PC-9 (cell line): ENCODE measurements at regions not wholly inside any gene's neighbourhood (a gene's known extent, or its start where the extent isn't known, plus 50 kb on each side); places are given as distances from the start of the nearest gene placed in this dataset.

Source experiments
- EZH2 ChIP-seq: fragments of 200-600 bp; sonication (generic); IDR thresholded peaks from 2 replicates; pipeline ENCODE4 v1.8.0; 2017; ENCODE audit warnings: antibody characterized with exemption, low read depth
- TF ChIP-seq, protein P1 (sequence below): fragments of 200-600 bp; sonication (generic); conservative IDR thresholded peaks from 2 replicates; pipeline ENCODE4 v1.6.1; 2017; ENCODE audit warnings: mixed run types, antibody characterized with exemption, mild to moderate bottlenecking, moderate library complexity

DNA sequence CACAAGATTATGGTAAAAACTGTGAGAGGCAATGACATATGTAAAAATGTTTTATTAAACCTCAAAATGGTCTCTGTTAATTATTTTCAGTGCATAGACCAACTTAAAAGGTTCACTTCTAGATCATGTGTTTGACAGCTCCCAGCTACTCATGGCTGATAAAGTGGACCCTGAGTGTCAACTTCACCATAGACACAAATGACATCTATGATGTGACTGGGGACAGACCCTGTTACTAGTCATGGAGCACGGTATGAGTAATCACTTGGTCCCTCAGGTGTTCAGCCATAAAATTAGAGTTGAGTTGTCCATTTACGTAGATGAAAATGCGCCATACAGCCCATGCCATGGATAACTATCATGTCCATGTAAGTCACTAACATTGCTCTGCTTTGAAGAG is 199.8 kb downstream of the ZNF365 start:
- TF ChIP-seq, protein P1, sequence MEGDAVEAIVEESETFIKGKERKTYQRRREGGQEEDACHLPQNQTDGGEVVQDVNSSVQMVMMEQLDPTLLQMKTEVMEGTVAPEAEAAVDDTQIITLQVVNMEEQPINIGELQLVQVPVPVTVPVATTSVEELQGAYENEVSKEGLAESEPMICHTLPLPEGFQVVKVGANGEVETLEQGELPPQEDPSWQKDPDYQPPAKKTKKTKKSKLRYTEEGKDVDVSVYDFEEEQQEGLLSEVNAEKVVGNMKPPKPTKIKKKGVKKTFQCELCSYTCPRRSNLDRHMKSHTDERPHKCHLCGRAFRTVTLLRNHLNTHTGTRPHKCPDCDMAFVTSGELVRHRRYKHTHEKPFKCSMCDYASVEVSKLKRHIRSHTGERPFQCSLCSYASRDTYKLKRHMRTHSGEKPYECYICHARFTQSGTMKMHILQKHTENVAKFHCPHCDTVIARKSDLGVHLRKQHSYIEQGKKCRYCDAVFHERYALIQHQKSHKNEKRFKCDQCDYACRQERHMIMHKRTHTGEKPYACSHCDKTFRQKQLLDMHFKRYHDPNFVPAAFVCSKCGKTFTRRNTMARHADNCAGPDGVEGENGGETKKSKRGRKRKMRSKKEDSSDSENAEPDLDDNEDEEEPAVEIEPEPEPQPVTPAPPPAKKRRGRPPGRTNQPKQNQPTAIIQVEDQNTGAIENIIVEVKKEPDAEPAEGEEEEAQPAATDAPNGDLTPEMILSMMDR: no peak
- no peak for TF ChIP-seq EZH2
